DOHH2 (cell line): ENCODE measurements at regions not wholly inside any gene's neighbourhood (a gene's known extent, or its start where the extent isn't known, plus 50 kb on each side); places are given as distances from the start of the nearest gene placed in this dataset.

ENCODE experiments used
- H3F3A ChIP-seq: fragments of 200-600 bp; sonication (generic), shearing (Covaris generic); 2 replicates; pipeline ENCODE4 v1.6.0; 2016; ENCODE audit warnings: antibody characterized with exemption, mild to moderate bottlenecking; ENCODE audit not compliant: control insufficient read depth, insufficient read depth
- H3K27ac ChIP-seq: fragments of 200-600 bp; sonication (generic); 2 replicates; pipeline ENCODE4 v1.5.1; 2014; ENCODE audit warnings: low read depth, mild to moderate bottlenecking, low read length, moderate library complexity
- H3K27me3 ChIP-seq: fragments of 200-600 bp; sonication (generic); 2 replicates; pipeline ENCODE4 v1.6.1; 2014; ENCODE audit warnings: mild to moderate bottlenecking, low read length, mixed read lengths; ENCODE audit not compliant: control insufficient read depth
- H3K36me3 ChIP-seq: fragments of 200-600 bp; sonication (generic); 2 replicates; pipeline ENCODE4 v1.6.1; 2014; ENCODE audit warnings: mild to moderate bottlenecking, low read length, moderate library complexity, mixed read lengths; ENCODE audit not compliant: control insufficient read depth
- H3K4me1 ChIP-seq: fragments of 200-600 bp; sonication (generic); 2 replicates; pipeline ENCODE4 v1.6.1; 2014; ENCODE audit warnings: mild to moderate bottlenecking, low read length, mixed read lengths; ENCODE audit not compliant: control insufficient read depth
- H3K4me2 ChIP-seq: fragments of 200-600 bp; sonication (generic); 2 replicates; pipeline ENCODE4 v1.6.0; 2014; ENCODE audit warnings: mild to moderate bottlenecking, low read length, moderate library complexity
- H3K4me3 ChIP-seq: fragments of 200-600 bp; sonication (generic); 2 replicates; pipeline ENCODE4 v1.5.1; 2014; ENCODE audit warnings: mild to moderate bottlenecking, low read length, mixed read lengths
- H3K79me2 ChIP-seq: fragments of 200-600 bp; sonication (generic); 2 replicates; pipeline ENCODE4 v1.6.1; 2014; ENCODE audit warnings: mild to moderate bottlenecking, low read length, mixed read lengths; ENCODE audit not compliant: control insufficient read depth
- H3K9me2 ChIP-seq: fragments of 200-600 bp; sonication (generic); replicated peaks from 2 replicates; pipeline ENCODE4 v1.6.1; 2014; ENCODE audit warnings: mild to moderate bottlenecking, low read length, mixed read lengths; ENCODE audit not compliant: control insufficient read depth
- H3K9me3 ChIP-seq: fragments of 200-600 bp; sonication (generic); 2 replicates; pipeline ENCODE4 v1.6.1; 2014; ENCODE audit warnings: antibody characterized with exemption, low read length, mixed read lengths; ENCODE audit not compliant: control insufficient read depth, insufficient read depth
- H4K20me1 ChIP-seq: fragments of 200-600 bp; sonication (generic); 2 replicates; pipeline ENCODE4 v1.6.0; 2014; ENCODE audit warnings: low read depth, mild to moderate bottlenecking, antibody characterized with exemption, low read length, moderate library complexity; ENCODE audit not compliant: control insufficient read depth, insufficient read depth
- EZH2phosphoT487 ChIP-seq: fragments of 200-600 bp; sonication (generic); IDR thresholded peaks from 2 replicates; pipeline ENCODE4 v1.6.1; 2017; ENCODE audit warnings: borderline replicate concordance, mild to moderate bottlenecking, antibody characterized with exemption, low read length, moderate library complexity, mixed read lengths
- TF ChIP-seq, protein P1 (sequence below): fragments of 200-600 bp; sonication (generic); IDR thresholded peaks from one replicate; pipeline ENCODE4 v1.5.1; 2014; ENCODE audit warnings: antibody characterized with exemption, mild to moderate bottlenecking, low read depth, low read length; ENCODE audit not compliant: poor library complexity, severe bottlenecking

DNA sequence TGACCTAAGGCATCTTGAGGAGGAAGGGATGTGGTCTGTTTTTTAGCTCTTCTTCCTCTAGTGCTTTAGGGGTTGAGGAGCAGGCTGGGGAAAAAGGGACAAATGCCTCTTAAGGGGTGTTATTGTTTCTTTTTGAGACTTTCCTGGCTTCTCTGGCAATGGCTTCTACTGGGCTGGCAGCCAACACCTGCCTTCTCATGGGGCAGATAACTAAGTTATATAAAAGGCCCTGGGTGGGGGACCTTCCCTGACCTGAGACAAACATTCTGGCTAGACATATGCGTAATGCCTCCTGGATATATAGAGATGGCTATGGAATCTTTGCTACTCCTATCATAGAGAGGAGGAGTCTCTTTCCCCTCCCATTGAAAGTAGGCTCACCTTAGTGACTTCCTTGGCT lies 179.2 kb upstream of the PROK2 start:
- H3K27ac ChIP-seq, result no peak overlapping the region

DNA sequence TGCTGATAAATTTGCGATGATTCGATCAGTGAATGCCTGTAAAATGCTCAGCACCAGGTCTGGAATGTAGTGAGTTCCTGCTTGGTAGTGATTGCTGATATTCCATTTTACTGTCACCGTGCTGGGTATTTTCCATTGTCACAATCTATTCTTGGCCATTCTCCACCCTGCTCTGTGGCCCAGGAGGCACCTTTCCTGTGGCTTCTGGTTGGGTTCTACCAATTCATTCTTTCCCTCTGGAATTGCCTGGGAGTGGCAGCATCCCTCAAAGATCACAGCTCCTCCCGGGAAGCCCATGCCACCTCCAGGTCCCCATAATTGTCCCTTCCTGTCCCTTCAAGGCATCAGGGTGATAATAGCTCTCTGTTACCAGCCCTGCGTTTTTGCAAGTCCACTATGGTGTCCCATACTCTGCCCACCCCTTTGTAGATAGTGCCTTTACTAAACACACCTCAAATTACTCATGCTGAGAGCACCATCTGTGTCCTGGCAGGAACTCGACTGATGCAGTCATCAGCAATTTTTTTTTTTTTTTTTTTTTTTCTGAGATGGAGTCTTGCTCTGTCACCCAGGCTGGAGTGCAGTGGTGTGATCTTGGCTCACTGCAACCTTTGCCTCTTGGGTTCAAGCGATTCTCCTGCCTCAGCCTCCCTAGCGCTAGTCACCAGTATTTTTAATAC lies 177.8 kb upstream of the PROK2 start:
- no peaks in the 10 kb centered on the region for H3K4me1 ChIP-seq
- no peak overlapping the region for H3K27ac ChIP-seq
- TF ChIP-seq, protein P1, sequence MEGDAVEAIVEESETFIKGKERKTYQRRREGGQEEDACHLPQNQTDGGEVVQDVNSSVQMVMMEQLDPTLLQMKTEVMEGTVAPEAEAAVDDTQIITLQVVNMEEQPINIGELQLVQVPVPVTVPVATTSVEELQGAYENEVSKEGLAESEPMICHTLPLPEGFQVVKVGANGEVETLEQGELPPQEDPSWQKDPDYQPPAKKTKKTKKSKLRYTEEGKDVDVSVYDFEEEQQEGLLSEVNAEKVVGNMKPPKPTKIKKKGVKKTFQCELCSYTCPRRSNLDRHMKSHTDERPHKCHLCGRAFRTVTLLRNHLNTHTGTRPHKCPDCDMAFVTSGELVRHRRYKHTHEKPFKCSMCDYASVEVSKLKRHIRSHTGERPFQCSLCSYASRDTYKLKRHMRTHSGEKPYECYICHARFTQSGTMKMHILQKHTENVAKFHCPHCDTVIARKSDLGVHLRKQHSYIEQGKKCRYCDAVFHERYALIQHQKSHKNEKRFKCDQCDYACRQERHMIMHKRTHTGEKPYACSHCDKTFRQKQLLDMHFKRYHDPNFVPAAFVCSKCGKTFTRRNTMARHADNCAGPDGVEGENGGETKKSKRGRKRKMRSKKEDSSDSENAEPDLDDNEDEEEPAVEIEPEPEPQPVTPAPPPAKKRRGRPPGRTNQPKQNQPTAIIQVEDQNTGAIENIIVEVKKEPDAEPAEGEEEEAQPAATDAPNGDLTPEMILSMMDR, result no peak
- no peak for TF ChIP-seq EZH2phosphoT487
- H3K27me3 ChIP-seq, result peaks cover 21% of the 10 kb centered on the region; the same call in 1 of the 2 replicates
- no peak overlapping the region for H3K4me2 ChIP-seq
- no peaks in the 10 kb centered on the region for H3F3A ChIP-seq
- H3K9me2 ChIP-seq, result no peaks in the 10 kb centered on the region
- no peak overlapping the region for H3K4me3 ChIP-seq
- H3K9me3 ChIP-seq, result no peaks in the 10 kb centered on the region
- no peaks in the 10 kb centered on the region for H3K36me3 ChIP-seq
- H4K20me1 ChIP-seq, result no peaks in the 10 kb centered on the region
- H3K79me2 ChIP-seq, result no peaks in the 10 kb centered on the region

More for the DNA sequence above, 179.2 kb upstream of the PROK2 start:
- H4K20me1 ChIP-seq, result no peaks in the 10 kb centered on the region
- TF ChIP-seq, protein P1, result no peak
- TF ChIP-seq EZH2phosphoT487, result no peak
- no peaks in the 10 kb centered on the region for H3K4me1 ChIP-seq
- no peaks in the 10 kb centered on the region for H3K36me3 ChIP-seq
- no peaks in the 10 kb centered on the region for H3K9me3 ChIP-seq
- H3K9me2 ChIP-seq, result no peaks in the 10 kb centered on the region
- no peaks in the 10 kb centered on the region for H3K79me2 ChIP-seq
- H3K4me3 ChIP-seq, result no peak overlapping the region
- peaks cover 28% of the 10 kb centered on the region; the same call in 1 of the 2 replicates for H3K27me3 ChIP-seq
- no peak overlapping the region for H3K4me2 ChIP-seq
- H3F3A ChIP-seq, result no peaks in the 10 kb centered on the region

DNA sequence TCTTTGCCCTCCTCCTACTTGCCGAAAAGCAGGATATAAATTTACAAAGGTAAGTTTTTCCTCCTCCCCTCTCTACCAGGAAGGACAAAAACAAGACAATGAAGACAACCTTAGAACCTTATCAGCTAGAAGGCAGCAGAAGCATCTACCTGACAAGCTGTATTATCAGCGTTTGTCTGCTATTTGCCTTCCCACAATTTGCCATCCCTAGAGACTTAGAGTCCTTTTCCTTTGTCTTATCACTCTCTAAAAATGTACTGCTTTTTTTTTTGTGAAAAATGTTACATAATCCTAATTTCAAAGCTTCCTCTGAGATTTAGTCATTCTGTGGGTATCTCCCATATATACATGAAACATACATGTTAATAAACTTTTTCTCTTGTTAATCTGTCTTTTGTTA lies 176.9 kb upstream of the PROK2 start:
- no peaks in the 10 kb centered on the region for H4K20me1 ChIP-seq
- no peaks in the 10 kb centered on the region for H3K9me2 ChIP-seq
- no peak overlapping the region for H3K4me3 ChIP-seq
- no peak overlapping the region for H3K4me2 ChIP-seq
- no peaks in the 10 kb centered on the region for H3K79me2 ChIP-seq
- no peaks in the 10 kb centered on the region for H3K4me1 ChIP-seq
- H3K27ac ChIP-seq, result no peak overlapping the region
- H3F3A ChIP-seq, result no peaks in the 10 kb centered on the region
- TF ChIP-seq EZH2phosphoT487, result no peak
- TF ChIP-seq, protein P1, result no peak
- H3K27me3 ChIP-seq, result peaks cover 18% of the 10 kb centered on the region; the same call in 1 of the 2 replicates
- H3K36me3 ChIP-seq, result no peaks in the 10 kb centered on the region
- no peaks in the 10 kb centered on the region for H3K9me3 ChIP-seq

DNA sequence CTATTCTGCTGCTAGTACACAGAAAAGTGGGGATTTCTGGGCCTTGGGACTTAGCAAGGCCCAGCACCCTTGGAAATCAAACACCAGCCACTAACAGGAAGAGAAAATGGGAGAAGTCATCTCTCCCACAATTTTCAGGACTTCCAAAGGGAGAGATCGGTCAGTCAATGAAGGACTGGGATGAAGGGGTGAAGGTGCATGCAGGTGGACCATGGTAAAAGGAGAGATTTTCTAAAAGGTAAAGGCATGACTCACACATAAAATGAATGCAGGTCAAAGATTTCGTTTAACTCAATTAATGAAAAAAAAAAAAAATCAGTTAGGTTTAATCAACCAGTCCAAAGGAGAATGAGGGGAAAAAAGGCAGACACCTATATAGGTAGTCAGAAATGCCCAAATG lies 176.4 kb upstream of the PROK2 start:
- H3F3A ChIP-seq, result no peaks in the 10 kb centered on the region
- no peaks in the 10 kb centered on the region for H3K9me2 ChIP-seq
- H3K4me2 ChIP-seq, result no peak overlapping the region
- H3K79me2 ChIP-seq, result no peaks in the 10 kb centered on the region
- H3K9me3 ChIP-seq, result no peaks in the 10 kb centered on the region
- H3K4me1 ChIP-seq, result peaks cover 2% of the 10 kb centered on the region
- peaks cover 14% of the 10 kb centered on the region; the same call in 1 of the 2 replicates for H3K27me3 ChIP-seq
- H3K36me3 ChIP-seq, result no peaks in the 10 kb centered on the region
- H4K20me1 ChIP-seq, result no peaks in the 10 kb centered on the region
- TF ChIP-seq, protein P1, result no peak
- no peak for TF ChIP-seq EZH2phosphoT487
- no peak overlapping the region for H3K4me3 ChIP-seq
- no peak overlapping the region for H3K27ac ChIP-seq
